Hematopoietic multipotent progenitor cell (in vitro differentiated cells): ENCODE measurements at regions not wholly inside any gene's neighbourhood (a gene's known extent, or its start where the extent isn't known, plus 50 kb on each side); places are given as distances from the start of the nearest gene placed in this dataset.
"Not testable (repeated sequence)": the region's sequence is repeated elsewhere in the genome, so short reads cannot be mapped to it uniquely, and the experiment has no call there.

Experiments
- DNase-seq, 3 donors: peaks; one replicate each; pipeline ENCODE4 v3.0.0-alpha.2; 2011 to 2015; ENCODE audit warnings: low read depth in 2 of 3, low spot score in 2 of 3

GRCh38 chr11:69947793-69948255 lies 128.6 kb upstream of the FGF3 start:
- no peak for DNase-seq

GRCh38 chr11:69948256-69949141 lies 129.3 kb upstream of the FGF3 start:
- DNase-seq, result peak in 1 of 3 donors; percentile 20

DNA sequence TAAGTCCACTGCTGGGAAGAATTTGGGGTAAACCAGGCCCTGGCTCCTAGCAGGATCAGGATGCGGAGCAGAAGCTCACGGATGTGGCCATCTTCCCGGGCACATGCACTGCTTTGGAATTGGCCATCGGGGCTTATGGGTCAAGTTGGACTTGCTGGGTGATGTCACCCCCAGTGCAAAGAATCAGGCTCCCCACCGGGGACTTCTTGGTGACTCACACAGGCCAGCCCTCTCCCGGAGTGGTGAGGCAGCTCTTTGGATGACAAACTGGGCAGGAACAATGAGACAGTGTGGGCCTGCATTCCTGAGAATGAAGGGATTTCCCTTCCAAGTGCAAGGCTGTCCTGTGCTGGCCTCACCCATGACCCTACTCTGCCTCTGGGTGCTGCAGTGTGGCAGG lies 128.8 kb upstream of the ANO1 start:
- no peak for DNase-seq

DNA sequence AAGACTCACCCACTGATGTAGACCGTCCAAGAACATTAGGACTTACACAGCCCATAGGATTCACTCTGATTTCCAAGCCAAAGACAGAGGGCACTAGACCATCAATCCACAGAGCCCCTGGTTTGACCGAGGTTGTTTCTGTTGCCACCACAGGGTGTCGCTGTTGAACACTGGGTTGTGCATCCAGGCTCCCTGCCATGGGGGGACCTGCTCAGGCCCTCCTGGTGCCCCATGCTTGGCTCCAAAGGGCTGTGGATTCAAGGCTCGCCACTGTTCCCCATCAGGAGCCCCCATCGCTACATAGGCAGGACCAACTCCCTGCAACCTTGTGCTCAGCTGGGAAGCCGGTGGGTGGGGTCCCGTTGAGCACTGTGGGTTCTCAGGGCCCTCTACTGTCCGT lies 128.0 kb upstream of the ANO1 start:
- peak in 1 of 3 donors; percentile 24 for DNase-seq

DNA sequence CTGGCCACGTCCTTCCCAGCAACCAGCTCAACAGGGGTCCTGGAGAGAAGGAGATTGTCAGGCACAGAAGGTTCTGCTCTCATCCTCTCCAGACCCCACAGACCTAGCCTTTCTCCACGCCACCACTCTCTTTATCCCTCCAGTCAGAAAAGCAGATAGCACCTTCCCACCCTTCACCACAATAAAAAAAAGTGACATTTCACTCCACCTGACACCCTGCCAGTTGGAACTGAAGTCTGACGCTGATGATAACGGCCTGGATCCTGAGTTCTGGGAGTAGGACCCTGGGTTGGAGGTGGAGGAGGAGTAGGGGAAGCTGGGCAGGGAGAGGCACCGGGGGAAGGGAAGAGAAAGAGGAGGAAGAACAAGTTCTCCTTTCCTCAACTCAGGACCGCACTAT lies 127.5 kb upstream of the ANO1 start:
- DNase-seq, result no peak

- no peak for DNase-seq
Observed at GRCh38 chr11:69951821-69952220, 126.3 kb upstream of the ANO1 start.

DNA sequence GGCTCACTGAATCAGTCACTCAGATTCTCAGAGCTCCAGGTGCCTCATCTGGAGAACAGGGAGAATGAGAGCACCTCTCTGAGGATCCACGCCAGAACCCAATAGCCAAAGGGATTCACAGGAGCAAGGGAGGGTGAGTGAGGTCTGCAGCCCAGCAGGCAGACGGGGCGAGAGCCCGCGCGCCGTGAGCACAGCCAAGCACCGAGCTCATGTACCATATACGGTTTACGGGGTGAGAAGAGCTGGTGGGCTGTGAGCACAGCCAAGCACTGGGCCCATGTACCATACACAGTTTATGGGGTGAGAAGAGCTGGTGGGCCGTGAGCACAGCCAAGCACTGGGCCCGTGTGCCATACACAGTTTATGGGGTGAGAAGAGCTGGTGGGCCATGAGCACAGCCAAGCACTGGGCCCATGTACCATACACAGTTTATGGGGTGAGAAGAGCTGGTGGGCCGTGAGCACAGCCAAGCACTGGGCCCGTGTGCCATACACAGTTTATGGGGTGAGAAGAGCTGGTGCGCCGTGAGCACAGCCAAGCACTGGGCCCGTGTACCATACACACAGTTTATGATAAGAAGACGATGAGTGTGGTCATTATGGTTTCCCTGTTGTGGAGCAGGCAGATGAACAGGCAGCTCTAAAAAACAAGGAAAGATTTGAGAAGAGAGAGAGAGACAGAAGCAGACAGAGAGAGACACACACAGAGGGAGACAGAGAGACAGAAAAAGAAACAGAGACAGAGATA lies 125.7 kb upstream of the ANO1 start:
- DNase-seq, result not testable (repeated sequence)

GRCh38 chr11:69953356-69953755 lies 124.8 kb upstream of the ANO1 start:
- DNase-seq, result no peak

- no peak for DNase-seq
Observed at GRCh38 chr11:69954756-69955155, 123.4 kb upstream of the ANO1 start.

DNA sequence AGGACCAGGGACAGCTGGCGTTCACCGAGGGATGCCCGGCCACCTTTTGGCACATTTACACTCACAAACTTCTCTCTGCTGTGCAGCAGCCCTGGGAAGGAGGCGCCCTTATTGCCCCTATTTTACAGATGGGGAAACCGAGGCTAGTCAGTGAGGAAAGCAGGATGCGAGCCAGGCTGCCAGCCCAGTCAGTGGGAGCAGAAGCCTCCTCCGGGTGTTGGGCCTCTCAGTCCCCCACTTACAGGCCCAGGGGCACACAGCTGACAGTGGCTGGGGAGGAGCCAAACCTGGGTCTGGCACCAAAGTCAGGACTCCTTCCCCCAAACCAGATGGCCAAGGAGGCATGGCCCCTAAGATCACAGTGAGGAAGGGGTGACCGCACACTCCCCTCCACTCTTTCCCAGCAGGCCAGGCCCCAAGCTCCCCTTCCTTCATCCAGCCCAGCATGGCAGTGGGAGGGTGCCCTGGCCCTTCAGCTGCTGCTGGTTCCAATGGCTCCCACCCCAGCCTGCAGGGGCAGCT lies 121.4 kb upstream of the ANO1 start:
- DNase-seq, result no peak

DNA sequence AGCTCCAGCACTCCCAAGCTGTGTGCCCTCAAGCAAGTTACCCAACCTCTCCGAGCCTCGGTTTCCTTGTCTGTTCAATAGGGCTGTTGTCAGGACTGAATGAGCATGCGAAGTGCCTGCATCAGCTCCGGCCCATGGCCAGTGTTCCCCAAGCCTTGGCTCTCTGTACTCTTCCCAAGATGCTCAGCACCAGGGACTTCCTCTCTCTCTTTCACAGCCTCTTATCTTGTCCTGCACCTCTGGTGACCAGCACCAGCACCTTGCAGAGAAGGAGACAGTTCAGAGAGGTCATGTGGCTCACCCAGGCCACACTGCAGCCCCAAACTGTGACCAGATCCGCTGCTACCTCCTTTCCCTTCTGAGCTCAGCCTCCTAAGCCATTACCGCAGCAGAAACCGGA lies 120.3 kb upstream of the ANO1 start:
- DNase-seq, result no peak

DNA sequence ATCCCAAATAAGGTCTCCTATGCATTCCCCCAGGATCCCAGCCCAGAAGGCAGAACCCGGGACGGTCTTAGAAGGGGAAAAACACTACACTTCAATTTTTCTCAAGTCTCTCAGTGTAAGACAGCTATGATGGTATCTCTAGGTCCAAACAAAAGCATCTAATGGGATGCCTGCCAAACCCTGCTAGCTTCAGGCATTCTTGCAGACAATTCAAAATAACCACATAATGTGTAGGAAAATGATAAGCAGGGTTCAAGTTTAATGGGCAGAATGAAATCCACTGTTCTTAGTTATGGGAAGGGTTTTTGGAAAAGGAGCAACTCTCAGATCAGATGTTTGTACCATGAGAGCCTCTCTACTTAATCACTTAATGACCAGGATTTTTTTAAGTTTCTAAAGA lies 119.8 kb upstream of the ANO1 start:
- DNase-seq, result no peak

GRCh38 chr11:69959461-69959860 lies 118.7 kb upstream of the ANO1 start:
- DNase-seq, result no peak

- no peak for DNase-seq
Observed at GRCh38 chr11:69961738-69962137, 116.4 kb upstream of the ANO1 start.

- no peak for DNase-seq
Observed at GRCh38 chr11:69962152-69962551, 116.0 kb upstream of the ANO1 start.

DNA sequence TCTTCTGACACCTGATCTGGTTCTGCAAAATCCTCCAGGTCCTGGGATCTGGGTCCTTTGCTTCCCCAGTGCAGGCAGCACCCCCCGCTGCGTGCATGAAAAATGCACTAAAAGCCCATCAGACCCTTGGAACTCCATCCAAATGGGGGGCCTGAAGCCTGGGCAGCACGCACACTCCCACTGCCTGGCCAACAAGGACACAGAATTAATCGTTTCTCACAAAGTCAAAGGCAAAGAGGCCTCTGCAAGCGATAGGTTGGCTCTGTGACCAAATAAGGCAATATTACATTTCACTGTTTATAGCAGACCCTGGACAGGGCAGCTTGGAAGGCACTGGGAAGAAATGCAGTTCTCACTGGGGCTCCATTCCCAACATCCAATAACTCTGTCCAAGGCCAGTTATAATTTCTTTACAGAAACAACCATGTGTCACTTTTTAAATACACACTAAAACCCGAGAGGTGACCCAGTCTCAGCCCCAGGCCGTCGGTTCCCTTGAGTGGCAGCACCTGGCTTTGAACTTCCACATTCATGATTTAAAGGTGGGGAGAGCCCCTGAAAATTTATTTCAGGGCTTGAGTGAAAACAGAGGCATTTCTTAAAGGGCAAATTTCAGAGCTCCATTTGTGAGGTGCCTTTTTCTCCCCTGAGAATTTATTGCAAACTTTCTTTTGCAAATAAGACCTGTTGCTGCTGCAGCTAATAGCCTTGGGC lies 114.4 kb upstream of the ANO1 start:
- DNase-seq, result no peak

GRCh38 chr11:69964247-69964643 lies 113.9 kb upstream of the ANO1 start:
- DNase-seq, result no peak

- DNase-seq, result no peak
Observed at GRCh38 chr11:69965821-69966582, 112.1 kb upstream of the ANO1 start.

DNA sequence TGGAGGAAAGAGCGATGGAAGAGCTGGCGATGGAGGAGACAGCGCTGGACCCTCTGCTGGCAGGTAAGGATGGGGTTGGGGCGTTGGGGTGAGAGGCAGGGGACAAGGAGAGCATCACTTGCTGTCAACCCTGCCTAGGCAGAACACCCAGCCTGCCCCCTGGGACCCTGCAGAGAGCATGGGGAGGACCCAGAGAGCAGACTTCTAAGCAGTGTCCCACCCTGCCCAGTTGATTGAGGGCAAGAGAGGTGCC lies 111.6 kb upstream of the ANO1 start:
- DNase-seq, result no peak

GRCh38 chr11:69966910-69967483 lies 111.1 kb upstream of the ANO1 start:
- no peak for DNase-seq
